Activated B cell treated with CpG ODN at 0.5 μM for 24 hours (primary cell): ENCODE measurements at regions not wholly inside any gene's neighbourhood (a gene's known extent, or its start where the extent isn't known, plus 50 kb on each side); places are given as distances from the start of the nearest gene placed in this dataset.

Experiments used
- ATAC-seq: fragments of 200-7000 bp; cut with Tn5 transposase; one replicate; pipeline ENCODE4 v1.10.0; 2021; ENCODE audit warnings: low read depth, mild to moderate bottlenecking, moderate library complexity
- CTCF ChIA-PET: fragments of 350-600 bp; sonication (Branson Sonifier 250); formaldehyde crosslinking; loops from one replicate; lab custom pipeline; 2021; ENCODE audit warnings: antibody characterized with exemption; lab: Charles Lee
- POLR2A ChIA-PET: fragments of 350-600 bp; sonication (Branson Sonifier 250); formaldehyde crosslinking; loops from one replicate; lab custom pipeline; 2021; ENCODE audit warnings: antibody characterized with exemption; lab: Charles Lee
- DNase-seq: peaks from one replicate; pipeline ENCODE4 v3.0.0; 2022
- H3K27ac Mint-ChIP-seq: one replicate; pipeline ENCODE4 v1.8.0; 2020; ENCODE audit warnings: mixed read lengths
- H3K27me3 Mint-ChIP-seq: one replicate; pipeline ENCODE4 v1.8.0; 2021; ENCODE audit warnings: mixed read lengths
- H3K36me3 Mint-ChIP-seq: one replicate; pipeline ENCODE4 v1.8.0; 2021; ENCODE audit warnings: low read depth, mixed read lengths
- H3K4me1 Mint-ChIP-seq: one replicate; pipeline ENCODE4 v1.8.0; 2021; ENCODE audit warnings: mixed read lengths
- H3K4me3 Mint-ChIP-seq: one replicate; pipeline ENCODE4 v1.8.0; 2020; ENCODE audit warnings: mild to moderate bottlenecking, mixed read lengths
- H3K9me3 Mint-ChIP-seq: one replicate; pipeline ENCODE4 v1.8.0; 2020; ENCODE audit warnings: mixed read lengths
- CTCF ChIP-seq: fragments of 200-600 bp; IDR thresholded peaks from one replicate; pipeline ENCODE4 v1.8.0; 2022; ENCODE audit warnings: antibody characterized with exemption, mild to moderate bottlenecking
- intact Hi-C: fragments of 100-400 bp; cut with micrococcal nuclease; formaldehyde crosslinking; loops from one replicate; pipeline ENCODE4 v1.15.1; 2024

- no peak for TF ChIP-seq CTCF
- intact Hi-C loops: no loop called here
- H3K4me1 Mint-ChIP-seq: no peaks in the 10 kb centered on the region
- no peak for ATAC-seq
- no peak overlapping the region for H3K27ac Mint-ChIP-seq
- no peak overlapping the region for H3K4me3 Mint-ChIP-seq
- POLR2A ChIA-PET: no interaction called here
- CTCF ChIA-PET: no interaction called here
- no peak for DNase-seq
- no peaks in the 10 kb centered on the region for H3K36me3 Mint-ChIP-seq
- H3K9me3 Mint-ChIP-seq: no peaks in the 10 kb centered on the region
- H3K27me3 Mint-ChIP-seq: no peaks in the 10 kb centered on the region
These were observed 775.5 kb downstream of the TRIB2 start for GRCh38 chr2:13492262-13492661.

- H3K4me3 Mint-ChIP-seq: no peak overlapping the region
- H3K27me3 Mint-ChIP-seq: no peaks in the 10 kb centered on the region
- no peak for TF ChIP-seq CTCF
- intact Hi-C loops: no loop called here
- no peaks in the 10 kb centered on the region for H3K9me3 Mint-ChIP-seq
- H3K36me3 Mint-ChIP-seq: no peaks in the 10 kb centered on the region
- H3K4me1 Mint-ChIP-seq: no peaks in the 10 kb centered on the region
- CTCF ChIA-PET: no interaction called here
- ATAC-seq (no peak), DNase-seq (no peak)
- POLR2A ChIA-PET: no interaction called here
- H3K27ac Mint-ChIP-seq: no peak overlapping the region
These were observed 778.3 kb downstream of the TRIB2 start for GRCh38 chr2:13495051-13495450.

- Mint-ChIP-seq H3K4me1 (no peaks in the 10 kb centered on the region), H3K36me3 (no peaks in the 10 kb centered on the region), H3K9me3 (peaks cover 2% of the 10 kb centered on the region), H3K27me3 (no peaks in the 10 kb centered on the region), H3K4me3 (no peak overlapping the region), H3K27ac (no peak overlapping the region)
- no peak for TF ChIP-seq CTCF
- intact Hi-C loops: no loop called here
- DNase-seq: no peak
- ChIA-PET CTCF (no interaction called here), POLR2A (no interaction called here)
- no peak for ATAC-seq
These were observed 788.1 kb downstream of the TRIB2 start for GRCh38 chr2:13504808-13505207.

DNA sequence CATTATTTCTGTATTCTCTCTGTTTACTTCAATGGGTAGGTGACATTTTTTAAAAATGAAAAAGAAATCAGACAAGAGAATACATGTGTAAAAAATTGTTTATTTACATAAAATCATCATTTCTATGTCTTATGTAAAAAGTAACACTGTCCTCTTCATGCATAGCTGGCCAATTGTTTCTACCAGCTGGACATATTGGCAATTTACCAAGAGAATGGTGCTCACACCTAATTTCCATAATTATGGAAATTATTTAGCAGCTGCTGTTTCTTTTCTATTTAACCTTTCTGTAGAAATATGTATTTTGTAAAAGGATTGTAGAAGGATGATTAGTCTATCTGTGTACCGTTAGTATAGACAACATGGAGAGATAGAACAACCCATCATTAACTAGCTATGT lies 791.9 kb downstream of the TRIB2 start:
- H3K9me3 Mint-ChIP-seq: no peaks in the 10 kb centered on the region
- no peak for DNase-seq
- no peak for ATAC-seq
- POLR2A ChIA-PET: no interaction called here
- intact Hi-C loops: no loop called here
- H3K4me1 Mint-ChIP-seq: no peaks in the 10 kb centered on the region
- H3K27me3 Mint-ChIP-seq: no peaks in the 10 kb centered on the region
- H3K4me3 Mint-ChIP-seq: no peak overlapping the region
- CTCF ChIA-PET: no interaction called here
- TF ChIP-seq CTCF: no peak
- H3K27ac Mint-ChIP-seq: no peak overlapping the region
- no peaks in the 10 kb centered on the region for H3K36me3 Mint-ChIP-seq

- H3K4me1 Mint-ChIP-seq: no peaks in the 10 kb centered on the region
- ChIA-PET POLR2A (no interaction called here), CTCF (no interaction called here)
- no peaks in the 10 kb centered on the region for H3K36me3 Mint-ChIP-seq
- H3K4me3 Mint-ChIP-seq: no peak overlapping the region
- no peak for TF ChIP-seq CTCF
- H3K9me3 Mint-ChIP-seq: no peaks in the 10 kb centered on the region
- DNase-seq (no peak), ATAC-seq (no peak)
- intact Hi-C loops: no loop called here
- H3K27ac Mint-ChIP-seq: no peak overlapping the region
- no peaks in the 10 kb centered on the region for H3K27me3 Mint-ChIP-seq
These were observed 798.5 kb downstream of the TRIB2 start for GRCh38 chr2:13515254-13515653.
